H1 (cell line): ENCODE measurements at regions not wholly inside any gene's neighbourhood (a gene's known extent, or its start where the extent isn't known, plus 50 kb on each side); places are given as distances from the start of the nearest gene placed in this dataset.

Experiments
- CBX8 ChIP-seq: fragments of 300-800, 300-1000 bp; sonication (generic); IDR thresholded peaks from 2 replicates; pipeline ENCODE4 v1.7.1; 2016; ENCODE audit warnings: low read depth, low read length, borderline replicate concordance
- KDM5A ChIP-seq: fragments of 200-600 bp; IDR thresholded peaks from 2 replicates; pipeline ENCODE4 v1.7.1; 2012; ENCODE audit warnings: mild to moderate bottlenecking, low read length, inconsistent platforms, mixed read lengths
- PHF8 ChIP-seq: fragments of 200-600 bp; sonication (generic); conservative IDR thresholded peaks from 2 replicates; pipeline ENCODE4 v1.7.1; 2012; ENCODE audit warnings: low read depth, mild to moderate bottlenecking, inconsistent platforms, low read length, moderate library complexity
- POLR2A ChIP-seq, 2 experiments: IDR thresholded peaks; 1 replicate in 1 of 2; 2 replicates in 1 of 2; pipeline ENCODE4 v1.6.1; 2011; ENCODE audit warnings: low read depth in 2 of 2, low read length in 2 of 2, mild to moderate bottlenecking in 2 of 2; ENCODE audit errors: control extremely low read depth in 1 of 2
- RXRA ChIP-seq: IDR thresholded peaks from 2 replicates; pipeline ENCODE4 v1.6.1; 2011; ENCODE audit warnings: low read depth, mild to moderate bottlenecking, low read length, moderate library complexity; ENCODE audit not compliant: insufficient read depth
- TEAD4 ChIP-seq: IDR thresholded peaks from 2 replicates; pipeline ENCODE4 v1.6.1; 2012; ENCODE audit warnings: low read depth, low read length, inconsistent platforms, mixed read lengths
- TF ChIP-seq, protein P1 (sequence below), 3 experiments: IDR thresholded peaks; 1 replicate in 2 of 3; 2 replicates in 1 of 3; pipeline versions ENCODE4 v1.5.1 to v1.6.1; 2011; ENCODE audit warnings: low read length in 3 of 3, mild to moderate bottlenecking in 3 of 3, inconsistent platforms in 2 of 3, low read depth in 1 of 3, moderate library complexity in 1 of 3; ENCODE audit not compliant: insufficient read depth in 1 of 3; ENCODE audit errors: control extremely low read depth in 1 of 3

- TF ChIP-seq KDM5A (no peak), CBX8 (no peak), PHF8 (no peak), POLR2A (IDR thresholded peaks at IDR 0.05; ENCODE audit: control extremely low read depth in 1 of 2, low read depth in 2 of 2, low read length in 2 of 2) (no peak), TEAD4 (no peak), RXRA (no peak)
- TF ChIP-seq, protein P1, sequence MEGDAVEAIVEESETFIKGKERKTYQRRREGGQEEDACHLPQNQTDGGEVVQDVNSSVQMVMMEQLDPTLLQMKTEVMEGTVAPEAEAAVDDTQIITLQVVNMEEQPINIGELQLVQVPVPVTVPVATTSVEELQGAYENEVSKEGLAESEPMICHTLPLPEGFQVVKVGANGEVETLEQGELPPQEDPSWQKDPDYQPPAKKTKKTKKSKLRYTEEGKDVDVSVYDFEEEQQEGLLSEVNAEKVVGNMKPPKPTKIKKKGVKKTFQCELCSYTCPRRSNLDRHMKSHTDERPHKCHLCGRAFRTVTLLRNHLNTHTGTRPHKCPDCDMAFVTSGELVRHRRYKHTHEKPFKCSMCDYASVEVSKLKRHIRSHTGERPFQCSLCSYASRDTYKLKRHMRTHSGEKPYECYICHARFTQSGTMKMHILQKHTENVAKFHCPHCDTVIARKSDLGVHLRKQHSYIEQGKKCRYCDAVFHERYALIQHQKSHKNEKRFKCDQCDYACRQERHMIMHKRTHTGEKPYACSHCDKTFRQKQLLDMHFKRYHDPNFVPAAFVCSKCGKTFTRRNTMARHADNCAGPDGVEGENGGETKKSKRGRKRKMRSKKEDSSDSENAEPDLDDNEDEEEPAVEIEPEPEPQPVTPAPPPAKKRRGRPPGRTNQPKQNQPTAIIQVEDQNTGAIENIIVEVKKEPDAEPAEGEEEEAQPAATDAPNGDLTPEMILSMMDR (IDR thresholded peaks at IDR 0.05; ENCODE audit: control extremely low read depth in 1 of 3, insufficient read depth in 1 of 3, low read depth in 1 of 3, low read length in 3 of 3) = no peak
These were observed 938.6 kb downstream of the C6orf118 start for GRCh38 chr6:164370773-164371172.
